Activated CD8-positive, alpha-beta T cell treated with anti-CD3 and anti-CD28 coated beads for 36 hours (primary cell): ENCODE measurements at regions not wholly inside any gene's neighbourhood (a gene's known extent, or its start where the extent isn't known, plus 50 kb on each side); places are given as distances from the start of the nearest gene placed in this dataset.

ENCODE experiments used
- ATAC-seq: fragments of 200-7000 bp; cut with Tn5 transposase; one replicate; pipeline ENCODE4 v1.10.0; 2021; ENCODE audit warnings: mild to moderate bottlenecking, moderate library complexity
- CTCF ChIA-PET: fragments of 350-600 bp; sonication (Branson Sonifier 250); formaldehyde crosslinking; loops from one replicate; lab custom pipeline; 2021; ENCODE audit warnings: antibody characterized with exemption; lab: Charles Lee
- POLR2A ChIA-PET: fragments of 350-600 bp; sonication (Branson Sonifier 250); formaldehyde crosslinking; loops from one replicate; lab custom pipeline; 2021; ENCODE audit warnings: antibody characterized with exemption; lab: Charles Lee
- DNase-seq: peaks from one replicate; pipeline ENCODE4 v3.0.0-alpha.2; 2020
- H3K27ac Mint-ChIP-seq: one replicate; pipeline ENCODE4 v1.8.0; 2021; ENCODE audit warnings: mild to moderate bottlenecking, mixed read lengths
- H3K27me3 Mint-ChIP-seq: one replicate; pipeline ENCODE4 v1.8.0; 2021; ENCODE audit warnings: mixed read lengths
- H3K36me3 Mint-ChIP-seq: one replicate; pipeline ENCODE4 v1.8.0; 2021; ENCODE audit warnings: low read depth, mixed read lengths
- H3K4me1 Mint-ChIP-seq: one replicate; pipeline ENCODE4 v1.8.0; 2021; ENCODE audit warnings: low read depth, mixed read lengths
- H3K4me3 Mint-ChIP-seq: one replicate; pipeline ENCODE4 v1.8.0; 2021; ENCODE audit warnings: mild to moderate bottlenecking, moderate library complexity, mixed read lengths
- H3K9me3 Mint-ChIP-seq: one replicate; pipeline ENCODE4 v1.8.0; 2021; ENCODE audit warnings: mixed read lengths
- intact Hi-C: fragments of 100-400 bp; cut with micrococcal nuclease; formaldehyde crosslinking; loops from one replicate; pipeline ENCODE4 v1.10.0; 2022
- TF ChIP-seq, protein P1 (sequence below): fragments of 200-600 bp; IDR thresholded peaks from one replicate; pipeline ENCODE4 v1.8.0; 2022; ENCODE audit warnings: antibody characterized with exemption, mild to moderate bottlenecking

DNA sequence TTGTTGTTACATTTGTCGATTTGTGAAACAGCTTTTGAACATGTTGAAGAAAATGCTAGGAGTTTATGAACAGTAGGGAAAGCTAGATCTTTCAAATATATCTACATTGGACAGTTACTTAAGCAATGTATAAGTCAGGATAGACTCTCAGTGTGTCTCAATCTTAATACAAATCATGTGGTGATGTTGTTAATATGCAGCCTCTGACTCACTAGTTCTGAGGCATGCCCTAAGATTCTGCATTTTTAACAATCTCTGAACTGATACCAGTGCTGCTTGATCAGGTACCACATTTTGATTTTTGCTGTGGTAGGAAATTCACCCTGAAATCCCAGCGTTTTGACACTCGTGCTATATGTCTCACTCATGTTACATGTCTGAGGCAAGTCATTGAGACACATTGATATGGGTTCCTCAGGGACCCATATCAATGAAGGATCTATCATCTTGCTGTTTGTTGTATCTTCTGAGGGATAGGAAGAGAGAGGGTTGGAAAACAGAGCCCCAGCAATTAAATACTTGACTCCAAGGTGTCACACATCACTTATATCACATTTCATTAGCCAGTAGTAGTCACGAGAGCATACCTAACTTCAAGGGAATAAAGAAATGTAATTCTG, 597.9 kb downstream of the TAFA4 start:
- TF ChIP-seq, protein P1, sequence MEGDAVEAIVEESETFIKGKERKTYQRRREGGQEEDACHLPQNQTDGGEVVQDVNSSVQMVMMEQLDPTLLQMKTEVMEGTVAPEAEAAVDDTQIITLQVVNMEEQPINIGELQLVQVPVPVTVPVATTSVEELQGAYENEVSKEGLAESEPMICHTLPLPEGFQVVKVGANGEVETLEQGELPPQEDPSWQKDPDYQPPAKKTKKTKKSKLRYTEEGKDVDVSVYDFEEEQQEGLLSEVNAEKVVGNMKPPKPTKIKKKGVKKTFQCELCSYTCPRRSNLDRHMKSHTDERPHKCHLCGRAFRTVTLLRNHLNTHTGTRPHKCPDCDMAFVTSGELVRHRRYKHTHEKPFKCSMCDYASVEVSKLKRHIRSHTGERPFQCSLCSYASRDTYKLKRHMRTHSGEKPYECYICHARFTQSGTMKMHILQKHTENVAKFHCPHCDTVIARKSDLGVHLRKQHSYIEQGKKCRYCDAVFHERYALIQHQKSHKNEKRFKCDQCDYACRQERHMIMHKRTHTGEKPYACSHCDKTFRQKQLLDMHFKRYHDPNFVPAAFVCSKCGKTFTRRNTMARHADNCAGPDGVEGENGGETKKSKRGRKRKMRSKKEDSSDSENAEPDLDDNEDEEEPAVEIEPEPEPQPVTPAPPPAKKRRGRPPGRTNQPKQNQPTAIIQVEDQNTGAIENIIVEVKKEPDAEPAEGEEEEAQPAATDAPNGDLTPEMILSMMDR = no peak
- H3K4me1 Mint-ChIP-seq = no peaks in the 10 kb centered on the region

GRCh38 chr3:68328049-68328448, 604.3 kb downstream of the TAFA4 start:
- H3K27ac Mint-ChIP-seq = no peak overlapping the region
- no peak for ATAC-seq

More for the DNA sequence above, 597.9 kb downstream of the TAFA4 start:
- CTCF ChIA-PET = no interaction called here
- H3K9me3 Mint-ChIP-seq = peaks cover 2% of the 10 kb centered on the region
- no peaks in the 10 kb centered on the region for H3K27me3 Mint-ChIP-seq
- intact Hi-C loops = no loop called here
- H3K27ac Mint-ChIP-seq = no peak overlapping the region
- ATAC-seq (no peak), DNase-seq (no peak)
- no peaks in the 10 kb centered on the region for H3K36me3 Mint-ChIP-seq
- POLR2A ChIA-PET = no interaction called here
- no peak overlapping the region for H3K4me3 Mint-ChIP-seq

GRCh38 chr3:68315964-68316363, 616.4 kb downstream of the TAFA4 start:
- intact Hi-C loops = no loop called here
- DNase-seq (no peak), ATAC-seq (no peak)
- Mint-ChIP-seq H3K4me3 (no peak overlapping the region), H3K4me1 (no peaks in the 10 kb centered on the region), H3K36me3 (no peaks in the 10 kb centered on the region), H3K27ac (no peak overlapping the region), H3K9me3 (peaks cover 3% of the 10 kb centered on the region), H3K27me3 (peaks cover 2% of the 10 kb centered on the region)
- ChIA-PET CTCF (no interaction called here), POLR2A (no interaction called here)
- TF ChIP-seq, protein P1 = no peak

More at GRCh38 chr3:68328049-68328448, 604.3 kb downstream of the TAFA4 start:
- no peaks in the 10 kb centered on the region for H3K4me1 Mint-ChIP-seq
- TF ChIP-seq, protein P1 = no peak
- intact Hi-C loops = no loop called here
- peaks cover 5% of the 10 kb centered on the region for H3K9me3 Mint-ChIP-seq
- H3K36me3 Mint-ChIP-seq = no peaks in the 10 kb centered on the region
- CTCF ChIA-PET = no interaction called here
- POLR2A ChIA-PET = no interaction called here
- no peak for DNase-seq
- no peak overlapping the region for H3K4me3 Mint-ChIP-seq
- no peaks in the 10 kb centered on the region for H3K27me3 Mint-ChIP-seq

GRCh38 chr3:68315546-68315945, 616.8 kb downstream of the TAFA4 start:
- ChIA-PET POLR2A (no interaction called here), CTCF (no interaction called here)
- H3K27ac Mint-ChIP-seq = no peak overlapping the region
- H3K4me1 Mint-ChIP-seq = no peaks in the 10 kb centered on the region
- TF ChIP-seq, protein P1 = no peak
- no peaks in the 10 kb centered on the region for H3K36me3 Mint-ChIP-seq
- H3K4me3 Mint-ChIP-seq = no peak overlapping the region
- H3K9me3 Mint-ChIP-seq = peaks cover 3% of the 10 kb centered on the region
- intact Hi-C loops = no loop called here
- ATAC-seq (no peak), DNase-seq (no peak)
- peaks cover 2% of the 10 kb centered on the region for H3K27me3 Mint-ChIP-seq

- TF ChIP-seq, protein P1 = no peak
- ChIA-PET POLR2A (no interaction called here), CTCF (no interaction called here)
- no peak for ATAC-seq
- Mint-ChIP-seq H3K27ac (no peak overlapping the region), H3K36me3 (no peaks in the 10 kb centered on the region), H3K4me1 (no peaks in the 10 kb centered on the region), H3K4me3 (no peak overlapping the region), H3K9me3 (no peaks in the 10 kb centered on the region), H3K27me3 (no peaks in the 10 kb centered on the region)
- peak; percentile 17 for DNase-seq
- intact Hi-C loops = no loop called here
These were observed 625.8 kb downstream of the TAFA4 start for GRCh38 chr3:68306571-68306970.
